ENCODE measurements at regions not wholly inside any gene's neighbourhood (a gene's known extent, or its start where the extent isn't known, plus 50 kb on each side); places are given as distances from the start of the nearest gene placed in this dataset.
"Not testable (repeated sequence)": the region's sequence is repeated elsewhere in the genome, so short reads cannot be mapped to it uniquely, and the experiment has no call there.

- no peak for ATAC-seq
Observed at GRCh38 chr3:22836131-22836530, 367.0 kb upstream of the UBE2E2 start.

- no peak for ATAC-seq
Observed at GRCh38 chr3:22843854-22844253, 359.3 kb upstream of the UBE2E2 start.

GRCh38 chr3:22846566-22846965 is 356.6 kb upstream of the UBE2E2 start:
- no peak for ATAC-seq

- not testable (repeated sequence) for ATAC-seq
Observed at GRCh38 chr3:22849583-22849982, 353.5 kb upstream of the UBE2E2 start.

GRCh38 chr3:22856811-22857210 is 346.3 kb upstream of the UBE2E2 start:
- no peak for ATAC-seq

- ATAC-seq, result no peak
Observed at GRCh38 chr3:22858486-22858885, 344.6 kb upstream of the UBE2E2 start.

GRCh38 chr3:22859618-22860017 is 343.5 kb upstream of the UBE2E2 start:
- ATAC-seq, result no peak

- no peak for ATAC-seq
Observed at GRCh38 chr3:22861426-22861825, 341.7 kb upstream of the UBE2E2 start.

GRCh38 chr3:22862111-22862510 is 341.0 kb upstream of the UBE2E2 start:
- ATAC-seq, result no peak

- ATAC-seq, result not testable (repeated sequence)
Observed at GRCh38 chr3:22882834-22883233, 320.3 kb upstream of the UBE2E2 start.

- no peak for ATAC-seq
Observed at GRCh38 chr3:22885039-22885438, 318.1 kb upstream of the UBE2E2 start.

GRCh38 chr3:22885574-22886341 is 317.4 kb upstream of the UBE2E2 start:
- no peak for ATAC-seq

GRCh38 chr3:22886439-22887068 is 316.6 kb upstream of the UBE2E2 start:
- ATAC-seq, result no peak

GRCh38 chr3:22887664-22888291 is 315.3 kb upstream of the UBE2E2 start:
- no peak for ATAC-seq

- ATAC-seq, result no peak
Observed at GRCh38 chr3:22893101-22893500, 310.0 kb upstream of the UBE2E2 start.

- no peak for ATAC-seq
Observed at GRCh38 chr3:22893644-22894325, 309.3 kb upstream of the UBE2E2 start.

- ATAC-seq, result no peak
Observed at GRCh38 chr3:22894865-22895264, 308.3 kb upstream of the UBE2E2 start.

GRCh38 chr3:22895671-22896070 is 307.5 kb upstream of the UBE2E2 start:
- no peak for ATAC-seq

- ATAC-seq, result no peak
Observed at GRCh38 chr3:22898558-22898957, 304.6 kb upstream of the UBE2E2 start.

- no peak for ATAC-seq
Observed at GRCh38 chr3:22899441-22899840, 303.7 kb upstream of the UBE2E2 start.

- no peak for ATAC-seq
Observed at GRCh38 chr3:22900296-22900695, 302.8 kb upstream of the UBE2E2 start.

GRCh38 chr3:22901684-22902083 is 301.4 kb upstream of the UBE2E2 start:
- ATAC-seq, result no peak

- no peak for ATAC-seq
Observed at GRCh38 chr3:22907161-22907780, 295.9 kb upstream of the UBE2E2 start.

Measured in esophagus mucosa (tissue), 1 donor.